B cell (primary cell): ENCODE measurements at regions not wholly inside any gene's neighbourhood (a gene's known extent, or its start where the extent isn't known, plus 50 kb on each side); places are given as distances from the start of the nearest gene placed in this dataset.
"Not testable (repeated sequence)": the region's sequence is repeated elsewhere in the genome, so short reads cannot be mapped to it uniquely, and the experiment has no call there.

Experiments
- CTCF ChIP-seq: fragments of 200-600 bp; IDR thresholded peaks from one replicate; pipeline ENCODE4 v1.8.0; 2022; ENCODE audit warnings: antibody characterized with exemption, mild to moderate bottlenecking
- EZH2 ChIP-seq: IDR thresholded peaks from 2 replicates; pipeline ENCODE4 v1.6.1; 2012; ENCODE audit warnings: borderline replicate concordance, low read depth, mild to moderate bottlenecking, moderate library complexity, low read length; ENCODE audit not compliant: insufficient read depth, poor library complexity, severe bottlenecking

DNA sequence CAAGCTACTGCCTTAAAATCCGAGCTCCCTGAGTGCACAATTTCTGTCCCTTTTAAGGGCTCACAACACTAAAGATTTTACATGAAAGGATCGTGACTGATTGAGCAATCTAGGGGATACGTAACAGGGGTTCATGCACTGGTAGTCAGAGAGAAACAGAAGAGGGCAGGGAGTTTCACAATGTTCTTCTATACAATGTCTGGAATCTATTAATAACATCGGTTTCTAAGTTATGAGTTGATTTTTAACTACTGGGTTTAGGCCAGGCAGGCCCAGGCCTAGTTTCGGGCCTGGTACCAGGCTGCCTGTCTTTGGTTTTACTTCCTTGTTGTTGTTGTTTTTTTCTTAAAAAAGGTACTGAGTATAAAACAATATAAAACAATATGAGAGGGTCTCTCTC lies 632.4 kb upstream of the AMOT start:
- TF ChIP-seq EZH2, CTCF: not testable (repeated sequence)
